SK-N-MC (cell line): ENCODE measurements at regions not wholly inside any gene's neighbourhood (a gene's known extent, or its start where the extent isn't known, plus 50 kb on each side); places are given as distances from the start of the nearest gene placed in this dataset.

Experiments
- EZH2 ChIP-seq: fragments of 200-600 bp; sonication (generic); IDR thresholded peaks from one replicate; pipeline ENCODE4 v1.6.1; 2017; ENCODE audit warnings: antibody characterized with exemption
- FOXP2 ChIP-seq: optimal IDR thresholded peaks from 2 replicates; pipeline ENCODE3; 2011; ENCODE audit warnings: mild to moderate bottlenecking, moderate library complexity; ENCODE audit not compliant: insufficient read depth; ENCODE audit errors: extremely low read length, control extremely low read depth
- POLR2AphosphoS5 ChIP-seq: IDR thresholded peaks from 2 replicates; pipeline ENCODE4 v1.6.1; 2012; ENCODE audit warnings: mild to moderate bottlenecking, low read depth, low read length, borderline replicate concordance

DNA sequence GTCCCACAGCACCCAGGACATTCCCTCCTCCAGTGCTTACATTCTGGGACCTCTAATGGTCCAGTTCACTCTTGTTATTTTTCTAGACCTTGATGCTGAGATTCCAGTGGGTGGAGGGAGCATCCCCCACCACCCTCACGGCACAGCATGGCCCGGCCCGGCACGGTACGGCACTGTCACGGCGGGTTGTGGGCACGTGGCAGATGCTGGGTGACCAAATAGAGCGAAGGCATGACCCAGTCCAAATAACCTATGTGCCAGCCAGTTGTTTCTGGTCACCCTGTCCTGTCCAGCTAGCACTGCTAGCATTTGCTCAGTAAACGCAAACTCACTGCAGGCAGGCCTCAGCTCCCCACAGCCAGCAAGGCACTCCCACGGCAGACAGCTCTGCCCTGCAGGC lies 204.7 kb downstream of the ENGASE start:
- no peak for TF ChIP-seq POLR2AphosphoS5
- TF ChIP-seq EZH2: no peak
- TF ChIP-seq FOXP2: no peak
